Keratinocyte (primary cell): ENCODE measurements at regions not wholly inside any gene's neighbourhood (a gene's known extent, or its start where the extent isn't known, plus 50 kb on each side); places are given as distances from the start of the nearest gene placed in this dataset.

ENCODE experiments used
- DNase-seq: peaks from one replicate; pipeline ENCODE4 v3.0.0-alpha.2; 2011; ENCODE audit warnings: low read depth, missing footprints, low spot score
- FAIRE-seq: peaks from 2 replicates; lab custom pipeline; 2011; peaks lifted over from hg19 to GRCh38; lab: Jason Lieb, UNC
- H2AFZ ChIP-seq: 2 replicates; pipeline ENCODE4 v1.6.0; 2012; ENCODE audit warnings: low read length, control low read depth, inconsistent platforms; ENCODE audit not compliant: control insufficient read depth
- H3K27ac ChIP-seq: 2 replicates; pipeline ENCODE4 v1.5.1; 2011; ENCODE audit warnings: low read length; ENCODE audit not compliant: control insufficient read depth, insufficient read depth
- H3K27me3 ChIP-seq: 3 replicates; pipeline ENCODE4 v1.6.0; 2011; ENCODE audit warnings: low read length; ENCODE audit not compliant: control insufficient read depth, insufficient read depth; ENCODE audit errors: extremely low read depth
- H3K36me3 ChIP-seq, 2 experiments: 2 replicates in 1 of 2; 3 replicates in 1 of 2; pipeline ENCODE4 v1.5.1; 2011; ENCODE audit warnings: low read length in 2 of 2, mild to moderate bottlenecking in 1 of 2; ENCODE audit not compliant: control insufficient read depth in 2 of 2, insufficient read depth in 2 of 2; ENCODE audit errors: extremely low read depth in 1 of 2
- H3K4me1 ChIP-seq: 3 replicates; pipeline ENCODE4 v1.5.1; 2011; ENCODE audit warnings: low read length; ENCODE audit not compliant: control insufficient read depth, insufficient read depth; ENCODE audit errors: extremely low read depth
- H3K4me2 ChIP-seq: 3 replicates; pipeline ENCODE4 v1.6.0; 2011; ENCODE audit warnings: low read depth, low read length; ENCODE audit not compliant: control insufficient read depth, insufficient read depth; ENCODE audit errors: extremely low read depth
- H3K4me3 ChIP-seq, 3 experiments: fragments of 200-600 bp in 1 of 3; sonication (generic) in 1 of 3; 2 replicates in 2 of 3; 3 replicates in 1 of 3; pipeline ENCODE4 v1.5.1; 2011 to 2016; ENCODE audit warnings: low read length in 3 of 3, mild to moderate bottlenecking in 3 of 3, control low read depth in 2 of 3, inconsistent platforms in 1 of 3, low read depth in 1 of 3, mixed read lengths in 1 of 3, mixed run types in 1 of 3, moderate library complexity in 1 of 3; ENCODE audit not compliant: control insufficient read depth in 2 of 3, insufficient read depth in 2 of 3; ENCODE audit errors: extremely low read depth in 1 of 3
- H3K79me2 ChIP-seq: 2 replicates; pipeline ENCODE4 v1.6.0; 2012; ENCODE audit warnings: low read length; ENCODE audit not compliant: control insufficient read depth, insufficient read depth
- H3K9ac ChIP-seq: 3 replicates; pipeline ENCODE4 v1.6.0; 2011; ENCODE audit warnings: low read length; ENCODE audit not compliant: control insufficient read depth, insufficient read depth; ENCODE audit errors: extremely low read depth
- H3K9me1 ChIP-seq: 3 replicates; pipeline ENCODE4 v1.6.0; 2011; ENCODE audit warnings: low read length; ENCODE audit not compliant: control insufficient read depth, insufficient read depth; ENCODE audit errors: extremely low read depth
- H3K9me3 ChIP-seq: 2 replicates; pipeline ENCODE4 v1.5.1; 2012; ENCODE audit warnings: low read depth, low read length; ENCODE audit not compliant: control insufficient read depth
- H4K20me1 ChIP-seq: 3 replicates; pipeline ENCODE4 v1.6.0; 2011; ENCODE audit warnings: low read length; ENCODE audit not compliant: control insufficient read depth, insufficient read depth; ENCODE audit errors: extremely low read depth
- EZH2 ChIP-seq: IDR thresholded peaks from one replicate; pipeline ENCODE4 v1.6.1; 2012; ENCODE audit warnings: inconsistent platforms, mild to moderate bottlenecking, low read length, moderate library complexity
- dilution Hi-C: fragments of 300-500 bp; cut with MboI; formaldehyde crosslinking; loops from one replicate; pipeline ENCODE4 v1.7.0; 2020; ENCODE audit warnings: low sequenced_read_pairs; ENCODE audit not compliant: extremely low pct_ligation_motif_present
- TF ChIP-seq, protein P1 (sequence below), 3 experiments: IDR thresholded peaks in 1 of 3; conservative IDR thresholded peaks in 1 of 3; optimal IDR thresholded peaks in 1 of 3; 2 replicates in 2 of 3; 3 replicates in 1 of 3; pipeline versions ENCODE3 to v1.5.1; 2011; ENCODE audit warnings: low read length in 3 of 3, mild to moderate bottlenecking in 3 of 3, moderate library complexity in 2 of 3, control low read depth in 1 of 3, inconsistent platforms in 1 of 3; ENCODE audit not compliant: insufficient read depth in 2 of 3; ENCODE audit errors: extremely low read depth in 1 of 3

DNA sequence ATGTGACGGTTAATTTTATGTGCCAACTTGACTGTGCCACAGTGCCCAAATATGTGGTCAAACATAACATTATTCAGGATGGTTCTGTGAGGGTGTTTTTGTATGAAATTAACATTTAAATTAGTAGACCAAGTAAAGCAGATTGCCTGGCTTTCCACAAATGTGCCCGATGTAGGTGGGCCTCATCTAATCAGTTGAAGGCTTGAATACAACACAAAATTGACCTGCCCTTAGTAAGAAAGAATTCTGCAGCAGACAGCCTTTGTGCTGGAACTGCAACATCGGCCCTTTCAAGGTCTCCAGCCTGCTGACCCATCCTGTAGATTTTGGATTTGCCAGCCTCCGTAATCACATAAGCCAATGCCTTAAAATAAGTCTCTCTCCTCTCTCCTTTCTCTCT lies 215.9 kb downstream of the MEX3B start:
- Histone ChIP-seq H4K20me1 (no peaks in the 10 kb centered on the region), H3K9me3 (no peaks in the 10 kb centered on the region), H3K9ac (no peak overlapping the region), H3K27ac (no peak overlapping the region), H3K4me2 (no peak overlapping the region), H3K79me2 (no peaks in the 10 kb centered on the region), H3K4me3 (no peak overlapping the region), H3K9me1 (no peaks in the 10 kb centered on the region), H3K36me3 (no peaks in the 10 kb centered on the region), H3K4me1 (no peaks in the 10 kb centered on the region), H2AFZ (no peak overlapping the region), H3K27me3 (no peaks in the 10 kb centered on the region)
- TF ChIP-seq, protein P1, sequence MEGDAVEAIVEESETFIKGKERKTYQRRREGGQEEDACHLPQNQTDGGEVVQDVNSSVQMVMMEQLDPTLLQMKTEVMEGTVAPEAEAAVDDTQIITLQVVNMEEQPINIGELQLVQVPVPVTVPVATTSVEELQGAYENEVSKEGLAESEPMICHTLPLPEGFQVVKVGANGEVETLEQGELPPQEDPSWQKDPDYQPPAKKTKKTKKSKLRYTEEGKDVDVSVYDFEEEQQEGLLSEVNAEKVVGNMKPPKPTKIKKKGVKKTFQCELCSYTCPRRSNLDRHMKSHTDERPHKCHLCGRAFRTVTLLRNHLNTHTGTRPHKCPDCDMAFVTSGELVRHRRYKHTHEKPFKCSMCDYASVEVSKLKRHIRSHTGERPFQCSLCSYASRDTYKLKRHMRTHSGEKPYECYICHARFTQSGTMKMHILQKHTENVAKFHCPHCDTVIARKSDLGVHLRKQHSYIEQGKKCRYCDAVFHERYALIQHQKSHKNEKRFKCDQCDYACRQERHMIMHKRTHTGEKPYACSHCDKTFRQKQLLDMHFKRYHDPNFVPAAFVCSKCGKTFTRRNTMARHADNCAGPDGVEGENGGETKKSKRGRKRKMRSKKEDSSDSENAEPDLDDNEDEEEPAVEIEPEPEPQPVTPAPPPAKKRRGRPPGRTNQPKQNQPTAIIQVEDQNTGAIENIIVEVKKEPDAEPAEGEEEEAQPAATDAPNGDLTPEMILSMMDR (optimal IDR thresholded peaks at IDR 0.05 in 1 of 3, IDR thresholded peaks at IDR 0.05 in 1 of 3, conservative IDR thresholded peaks at IDR 0.05 in 1 of 3; ENCODE audit: extremely low read depth in 1 of 3, insufficient read depth in 2 of 3, low read length in 3 of 3): no peak
- no peak for TF ChIP-seq EZH2
- FAIRE-seq (no peak), DNase-seq (no peak)
- dilution Hi-C loops: no loop called here

DNA sequence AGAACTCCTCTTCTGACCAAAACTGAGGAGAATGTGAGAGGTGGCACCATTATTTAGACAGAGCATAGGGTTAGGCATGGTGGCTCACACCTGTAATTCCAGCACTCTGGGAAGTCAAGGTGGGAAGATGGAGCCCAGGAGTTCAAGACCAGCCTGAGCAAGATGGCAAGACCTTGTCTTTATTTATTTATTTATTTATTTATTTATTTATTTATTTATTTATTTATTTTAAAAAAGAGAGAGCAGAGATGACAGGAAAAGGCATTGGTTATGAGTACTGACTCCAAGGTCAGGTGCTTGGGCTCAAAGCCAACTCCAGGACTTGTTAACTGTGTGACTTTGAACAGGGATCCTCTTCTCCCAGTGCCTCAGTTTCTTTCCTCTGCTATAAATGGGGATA lies 217.7 kb downstream of the MEX3B start:
- dilution Hi-C loops: no loop called here
- H3K9me1 ChIP-seq: no peaks in the 10 kb centered on the region
- FAIRE-seq: no peak
- H3K9ac ChIP-seq: no peak overlapping the region
- H2AFZ ChIP-seq: no peak overlapping the region
- no peak for TF ChIP-seq EZH2
- TF ChIP-seq, protein P1 (optimal IDR thresholded peaks at IDR 0.05 in 1 of 3, IDR thresholded peaks at IDR 0.05 in 1 of 3, conservative IDR thresholded peaks at IDR 0.05 in 1 of 3; ENCODE audit: extremely low read depth in 1 of 3, insufficient read depth in 2 of 3, low read length in 3 of 3): no peak
- H4K20me1 ChIP-seq: no peaks in the 10 kb centered on the region
- H3K27me3 ChIP-seq: no peaks in the 10 kb centered on the region
- no peaks in the 10 kb centered on the region for H3K9me3 ChIP-seq
- H3K36me3 ChIP-seq: no peaks in the 10 kb centered on the region
- no peaks in the 10 kb centered on the region for H3K79me2 ChIP-seq
- H3K4me1 ChIP-seq: no peaks in the 10 kb centered on the region
- no peak overlapping the region for H3K4me2 ChIP-seq
- no peak overlapping the region for H3K27ac ChIP-seq
- H3K4me3 ChIP-seq: no peak overlapping the region
- no peak for DNase-seq
